Activated T-helper 9 cell treated with anti-CD3 and anti-CD28 coated beads, Interleukin-2, amount 50 U/mL, for 16 hours (primary cell): ENCODE measurements at regions not wholly inside any gene's neighbourhood (a gene's known extent, or its start where the extent isn't known, plus 50 kb on each side); places are given as distances from the start of the nearest gene placed in this dataset.
"Not testable (repeated sequence)": the region's sequence is repeated elsewhere in the genome, so short reads cannot be mapped to it uniquely, and the experiment has no call there.

Experiments
- DNase-seq: peaks from one replicate; pipeline ENCODE4 v3.0.0-alpha.2; 2020; ENCODE audit warnings: low read depth

GRCh38 chr9:31588006-31588405 lies 796.4 kb upstream of the ACO1 start:
- no peak for DNase-seq

- no peak for DNase-seq
Observed at GRCh38 chr9:31588756-31589155, 795.7 kb upstream of the ACO1 start.

DNA sequence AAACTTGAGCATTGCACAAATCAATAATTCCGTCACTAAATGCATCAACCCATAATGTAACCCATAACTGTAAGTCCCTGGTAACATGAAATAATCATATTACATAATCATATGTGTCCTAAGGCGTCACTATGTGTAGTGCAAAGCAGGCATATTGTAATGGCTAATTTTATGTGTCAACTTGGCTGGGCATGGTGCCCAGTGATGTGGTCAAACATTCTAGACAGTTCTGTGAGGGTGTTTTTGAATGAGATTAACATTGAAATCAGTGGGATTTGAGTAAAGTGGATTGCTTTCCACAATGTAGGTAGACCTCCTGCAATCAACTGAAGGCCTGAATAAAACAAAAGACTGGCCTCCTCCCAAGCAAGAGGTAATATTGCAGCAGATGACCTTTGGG lies 794.4 kb upstream of the ACO1 start:
- no peak for DNase-seq

DNA sequence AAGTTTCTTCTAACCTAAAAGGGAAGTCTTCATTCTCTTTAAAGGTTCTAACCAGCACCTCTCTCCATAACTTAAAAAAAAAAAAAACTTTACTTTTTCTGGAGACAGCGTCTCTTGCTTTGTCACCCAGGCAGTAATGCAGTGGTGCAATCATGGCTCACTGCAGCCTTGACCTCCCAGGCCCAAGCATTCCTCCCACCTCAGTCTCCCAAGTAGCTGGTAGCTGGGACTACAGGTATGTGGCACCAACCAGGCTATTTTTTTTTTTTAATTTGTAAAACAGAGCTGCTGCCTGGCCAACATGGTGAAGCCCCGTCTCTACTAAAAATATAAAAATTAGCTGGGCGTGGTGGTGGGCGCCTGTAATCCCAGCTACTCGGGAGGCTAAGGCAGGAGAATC lies 787.4 kb upstream of the ACO1 start:
- not testable (repeated sequence) for DNase-seq

- no peak for DNase-seq
Observed at GRCh38 chr9:31597977-31598376, 786.5 kb upstream of the ACO1 start.

GRCh38 chr9:31601666-31602065 lies 782.8 kb upstream of the ACO1 start:
- DNase-seq, result no peak

GRCh38 chr9:31604531-31604930 lies 779.9 kb upstream of the ACO1 start:
- DNase-seq, result no peak

DNA sequence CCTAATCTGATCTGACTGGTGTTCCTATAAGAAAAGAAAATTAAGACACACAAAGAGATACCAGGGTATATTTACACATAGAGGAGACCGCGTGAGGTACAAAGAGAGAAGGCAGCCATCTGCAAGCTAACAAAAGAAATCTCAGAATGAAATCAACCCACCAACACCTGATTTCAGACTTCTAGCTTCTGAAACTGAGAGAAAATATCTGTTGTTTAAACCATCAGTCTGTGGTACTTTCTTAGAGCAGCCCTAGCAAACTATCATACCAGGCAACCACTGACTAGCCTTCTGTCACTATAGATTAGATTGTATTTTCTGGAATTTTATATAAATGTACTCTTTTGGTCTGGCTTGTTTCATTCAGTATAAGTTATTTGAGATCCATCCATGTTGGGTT lies 779.3 kb upstream of the ACO1 start:
- DNase-seq, result no peak

GRCh38 chr9:31606678-31607077 lies 777.8 kb upstream of the ACO1 start:
- no peak for DNase-seq

DNA sequence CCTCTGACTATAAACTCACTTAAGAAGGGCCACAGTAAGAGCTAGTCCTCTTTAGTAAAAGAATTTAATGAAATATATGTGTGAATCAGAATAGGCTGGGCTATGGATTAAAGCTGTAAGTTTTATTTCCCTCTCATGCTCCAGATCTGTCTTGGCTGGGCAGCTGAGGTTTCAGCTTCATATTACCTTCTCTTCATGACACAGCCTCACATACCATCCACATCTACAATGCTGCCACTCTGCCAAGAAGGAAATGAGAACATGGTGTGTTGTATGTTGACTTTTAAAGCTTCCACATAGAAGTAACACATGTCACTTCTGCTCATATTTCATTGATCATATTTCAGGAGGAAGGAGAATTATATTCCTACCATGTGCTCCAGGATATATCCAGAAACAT lies 776.0 kb upstream of the ACO1 start:
- DNase-seq, result no peak

GRCh38 chr9:31608881-31609280 lies 775.6 kb upstream of the ACO1 start:
- no peak for DNase-seq

- no peak for DNase-seq
Observed at GRCh38 chr9:31612336-31613030, 772.0 kb upstream of the ACO1 start.

DNA sequence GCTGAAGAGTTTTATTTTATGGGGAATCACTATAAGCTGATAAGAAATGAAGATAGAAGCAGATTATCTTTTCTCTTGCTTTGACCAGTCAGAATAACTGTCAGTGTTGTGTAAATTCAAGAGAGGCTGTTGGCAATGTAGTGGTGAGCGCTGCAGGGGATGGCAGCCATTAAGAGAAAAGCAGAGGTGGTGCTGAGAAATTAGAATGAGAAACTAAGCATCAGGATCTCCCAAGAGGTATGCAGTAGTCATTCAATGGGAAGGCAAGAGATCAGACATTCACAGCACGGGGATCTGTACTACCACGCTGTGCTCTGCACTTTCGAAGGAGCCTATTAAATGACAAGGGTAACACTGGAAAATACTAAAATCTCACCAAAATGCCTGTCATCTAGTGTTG lies 768.5 kb upstream of the ACO1 start:
- no peak for DNase-seq

DNA sequence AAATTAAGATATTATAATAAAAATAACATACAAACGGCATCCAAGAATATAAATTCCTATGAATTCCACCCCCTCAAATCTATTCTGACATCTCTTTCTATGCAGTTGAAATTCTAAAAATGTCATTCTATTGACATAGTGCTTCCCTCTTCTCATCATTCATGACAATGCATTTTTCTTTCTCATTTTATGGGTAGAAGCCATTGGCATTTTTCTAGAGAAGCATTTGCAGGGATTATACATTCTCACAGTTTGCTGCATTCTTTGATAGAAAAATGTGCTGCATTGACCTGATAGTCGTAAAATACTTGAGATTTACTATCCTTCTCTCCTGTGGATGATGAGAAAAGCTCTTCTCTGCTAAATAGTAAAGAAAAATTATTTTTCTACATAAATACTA lies 760.9 kb upstream of the ACO1 start:
- no peak for DNase-seq

GRCh38 chr9:31629292-31629691 lies 755.2 kb upstream of the ACO1 start:
- no peak for DNase-seq

DNA sequence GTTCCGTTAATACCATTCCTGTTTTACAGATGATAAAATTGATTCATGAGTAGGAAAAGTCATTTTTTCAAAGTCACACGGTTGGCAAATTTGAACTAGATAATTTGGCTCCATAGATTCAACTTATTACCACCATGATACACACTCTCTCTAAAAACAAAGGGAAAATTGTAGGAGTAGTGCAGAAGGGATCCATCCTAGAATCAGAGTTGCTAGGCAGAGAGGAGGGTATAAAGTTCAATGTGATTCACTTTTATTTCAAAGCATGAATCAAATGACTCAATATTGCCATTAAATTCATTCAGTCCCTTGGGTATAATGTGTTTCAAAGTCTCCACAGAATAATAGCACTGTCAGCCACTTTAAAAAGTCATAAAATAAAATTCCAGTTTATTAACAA lies 747.2 kb upstream of the ACO1 start:
- DNase-seq, result no peak

GRCh38 chr9:31637861-31638260 lies 746.6 kb upstream of the ACO1 start:
- DNase-seq, result no peak

DNA sequence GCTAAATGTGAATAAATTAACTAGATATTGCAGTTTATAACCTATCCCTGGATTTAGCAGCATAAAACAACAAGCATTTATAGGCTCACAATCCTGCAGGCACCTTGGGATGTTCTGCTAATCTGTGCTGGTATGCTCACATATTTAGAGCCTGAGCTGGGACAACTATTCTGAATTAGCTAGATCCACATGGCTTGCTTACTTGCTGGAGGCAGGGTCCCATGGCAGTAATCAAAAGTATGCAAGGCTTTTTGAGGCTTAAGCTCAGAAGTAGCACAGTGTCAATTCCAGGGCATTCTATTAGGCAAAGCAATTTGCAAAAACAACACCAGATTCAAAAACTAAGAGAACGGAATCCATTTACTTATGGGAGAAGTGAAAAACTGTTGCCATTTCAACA lies 745.0 kb upstream of the ACO1 start:
- no peak for DNase-seq

GRCh38 chr9:31669311-31669710 lies 715.1 kb upstream of the ACO1 start:
- DNase-seq, result no peak

DNA sequence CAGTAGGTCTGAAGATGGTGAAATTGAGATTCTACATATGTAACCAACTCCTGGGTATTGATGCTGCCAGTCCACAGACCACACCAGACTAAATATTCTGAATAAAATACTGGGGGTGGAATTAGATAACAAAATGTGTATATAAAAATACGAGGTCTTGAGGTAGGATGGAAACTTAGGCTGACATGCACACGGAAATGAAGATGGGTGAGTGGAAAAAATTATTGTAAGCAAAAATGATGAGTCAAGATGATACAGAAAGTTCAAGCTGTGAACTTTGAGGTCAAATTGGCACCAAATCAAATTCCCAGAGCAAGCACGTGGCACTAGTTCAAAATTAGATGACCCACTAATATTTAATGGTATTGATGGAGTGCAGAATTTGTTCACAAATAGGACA lies 713.4 kb upstream of the ACO1 start:
- DNase-seq, result no peak

GRCh38 chr9:31674264-31674663 lies 710.2 kb upstream of the ACO1 start:
- DNase-seq, result no peak

DNA sequence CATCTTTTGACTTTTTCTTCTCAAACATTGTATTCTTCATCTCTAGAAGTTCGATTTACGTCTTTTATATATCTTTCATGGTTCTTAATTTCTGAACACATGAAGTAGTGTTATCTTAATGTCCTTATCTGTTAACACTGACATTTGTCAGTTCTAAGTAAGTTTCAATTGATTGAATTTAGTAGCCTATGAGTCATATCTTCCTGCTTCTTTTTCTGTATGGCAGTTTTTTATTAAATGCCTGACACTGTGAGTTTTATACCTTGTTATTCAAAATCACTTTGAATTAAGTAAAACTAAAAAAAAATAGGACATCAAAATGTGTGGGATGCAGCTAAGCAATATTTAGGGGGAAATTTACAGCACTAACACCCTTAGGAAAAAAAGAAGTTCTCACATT lies 707.0 kb upstream of the ACO1 start:
- no peak for DNase-seq

GRCh38 chr9:31677877-31678276 lies 706.6 kb upstream of the ACO1 start:
- DNase-seq, result no peak

DNA sequence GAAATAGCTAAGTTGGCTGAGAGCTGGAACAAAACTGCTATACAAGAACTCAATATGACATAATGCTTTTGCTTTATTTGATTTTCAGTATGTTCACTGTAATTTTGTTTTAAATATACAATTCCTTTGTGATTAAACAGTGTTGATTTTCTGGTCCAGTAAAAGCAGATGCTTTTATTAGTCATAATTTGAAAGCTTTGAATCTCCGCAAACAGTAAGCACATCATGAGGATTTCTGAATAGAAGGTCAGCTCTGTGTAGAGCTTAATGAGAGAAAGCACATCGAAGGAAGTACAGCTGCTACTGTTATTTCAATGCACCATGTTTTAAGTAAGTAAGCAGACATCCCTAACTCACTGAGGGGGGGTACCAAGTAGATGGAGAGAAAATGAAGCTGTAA lies 701.3 kb upstream of the ACO1 start:
- DNase-seq, result no peak

DNA sequence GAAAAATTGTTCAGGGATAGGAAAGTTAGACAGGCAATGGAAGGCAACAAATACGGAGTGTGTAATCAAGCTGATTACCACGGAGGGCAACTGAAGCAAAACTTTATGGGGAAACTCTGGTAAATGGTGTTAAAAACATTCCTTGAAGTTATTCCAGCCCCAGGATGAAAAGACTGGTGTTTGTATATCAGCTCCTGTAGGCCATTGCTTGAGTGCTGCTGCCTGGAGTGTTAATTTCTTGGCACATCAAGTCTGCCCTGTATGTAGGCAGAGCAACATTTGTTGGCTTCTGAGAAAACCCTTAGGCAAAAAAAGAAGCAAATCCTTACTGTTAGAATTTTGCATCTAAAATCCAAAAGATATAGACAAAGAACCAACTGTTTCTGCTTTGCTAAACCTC lies 686.5 kb upstream of the ACO1 start:
- no peak for DNase-seq
